ENCODE measurements at regions not wholly inside any gene's neighbourhood (a gene's known extent, or its start where the extent isn't known, plus 50 kb on each side); places are given as distances from the start of the nearest gene placed in this dataset.
"Not testable (repeated sequence)": the region's sequence is repeated elsewhere in the genome, so short reads cannot be mapped to it uniquely, and the experiment has no call there.

DNA sequence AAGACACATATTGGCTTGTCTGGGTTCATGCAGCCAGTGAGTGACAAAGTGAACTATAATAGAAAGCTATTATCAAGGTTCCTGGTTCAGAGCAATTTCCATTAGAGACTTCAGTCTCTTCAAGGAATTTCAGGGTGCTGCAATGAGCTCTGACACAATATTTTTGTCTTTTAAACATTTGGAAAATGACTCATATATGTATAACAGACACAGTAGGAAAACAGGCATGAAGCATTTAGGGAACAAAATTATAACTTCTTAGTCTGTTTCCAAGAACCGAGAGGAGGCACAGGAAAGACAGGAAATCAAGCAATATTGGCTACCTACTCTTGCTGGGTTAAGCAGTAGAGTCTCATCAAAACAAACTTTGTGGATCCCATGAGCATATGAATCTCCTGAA lies 170.4 kb downstream of the PTPRC start:
- no peak for DNase-seq (ENCODE audit: low read depth in 1 of 2, low spot score in 1 of 2)

DNA sequence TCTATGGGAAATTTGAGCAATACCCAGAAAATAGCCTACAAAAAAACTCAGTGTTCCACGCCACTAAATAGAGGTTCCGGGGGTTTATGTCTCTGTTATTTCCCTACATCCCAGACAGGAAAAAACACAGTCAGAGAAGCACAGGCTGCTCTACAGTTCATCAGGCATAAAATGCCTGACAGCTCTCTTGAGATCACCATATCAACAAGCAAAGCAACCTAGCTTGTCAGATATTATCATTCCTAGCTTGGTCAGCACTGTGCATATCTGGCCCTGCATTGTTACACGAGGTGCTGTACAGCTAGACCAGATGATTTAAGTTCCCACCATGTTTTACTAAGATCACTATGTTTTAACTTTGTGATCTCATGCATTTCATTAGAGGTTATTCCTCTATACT lies 172.6 kb downstream of the PTPRC start:
- DNase-seq (ENCODE audit: low read depth in 1 of 2, low spot score in 1 of 2) = no peak

DNA sequence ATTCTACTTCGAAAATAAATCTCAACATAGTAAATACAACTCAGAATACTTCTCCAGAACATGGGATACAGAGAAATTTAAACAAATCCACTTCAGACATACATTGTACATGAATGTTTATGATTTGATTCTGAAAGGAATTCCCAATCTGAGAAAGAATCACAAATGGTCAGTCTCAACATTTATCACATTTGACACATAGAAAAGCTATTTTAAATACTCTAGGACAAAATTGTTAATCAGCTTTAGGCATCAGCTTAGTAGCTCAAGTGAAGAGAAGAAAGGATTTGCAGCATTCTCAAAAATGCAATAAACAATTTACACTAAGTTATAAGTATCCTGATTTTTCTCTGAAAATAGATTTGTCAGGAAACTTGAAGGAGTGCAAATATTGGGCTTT lies 184.8 kb downstream of the PTPRC start:
- DNase-seq (ENCODE audit: low read depth in 1 of 2, low spot score in 1 of 2) = no peak

DNA sequence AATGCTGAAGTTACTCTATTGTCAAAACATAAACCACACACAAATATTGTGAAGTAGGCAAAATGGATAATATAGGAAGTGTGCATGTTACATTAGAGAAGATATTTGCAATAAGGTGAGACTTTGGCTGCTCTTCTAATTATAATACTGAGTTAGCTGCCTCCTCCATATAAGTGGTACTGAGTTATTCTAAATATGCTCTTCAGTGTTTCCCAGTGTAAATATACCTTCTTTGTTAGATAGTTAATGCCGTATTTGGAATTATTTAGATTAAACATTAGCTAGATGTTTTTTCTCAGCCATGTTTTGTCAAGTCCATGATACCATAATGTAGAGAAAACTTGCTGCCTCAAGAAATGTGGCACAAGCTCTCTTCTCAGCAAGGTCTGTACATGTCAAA lies 186.4 kb downstream of the PTPRC start:
- no peak for DNase-seq (ENCODE audit: low read depth in 1 of 2, low spot score in 1 of 2)

DNA sequence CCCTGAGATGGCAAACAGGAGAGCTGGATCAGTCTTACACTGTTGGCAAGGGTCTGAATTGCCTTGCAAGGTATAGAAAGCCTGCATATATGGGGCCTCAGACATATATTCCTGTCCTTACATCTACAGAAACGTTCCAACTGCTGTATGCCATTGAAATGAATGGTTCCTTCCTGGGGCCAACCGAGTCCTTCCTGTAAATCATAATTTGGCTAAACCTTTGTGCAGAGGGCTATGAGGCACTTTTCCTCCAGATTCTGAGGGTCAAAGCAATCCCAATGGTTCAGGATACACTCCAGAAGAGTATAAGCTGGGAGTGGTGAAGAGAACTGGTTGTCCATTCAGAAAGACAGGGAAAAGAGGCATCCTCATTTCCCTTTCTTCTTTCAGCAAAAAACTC lies 190.5 kb downstream of the PTPRC start:
- DNase-seq (ENCODE audit: low read depth in 1 of 2, low spot score in 1 of 2) = no peak

DNA sequence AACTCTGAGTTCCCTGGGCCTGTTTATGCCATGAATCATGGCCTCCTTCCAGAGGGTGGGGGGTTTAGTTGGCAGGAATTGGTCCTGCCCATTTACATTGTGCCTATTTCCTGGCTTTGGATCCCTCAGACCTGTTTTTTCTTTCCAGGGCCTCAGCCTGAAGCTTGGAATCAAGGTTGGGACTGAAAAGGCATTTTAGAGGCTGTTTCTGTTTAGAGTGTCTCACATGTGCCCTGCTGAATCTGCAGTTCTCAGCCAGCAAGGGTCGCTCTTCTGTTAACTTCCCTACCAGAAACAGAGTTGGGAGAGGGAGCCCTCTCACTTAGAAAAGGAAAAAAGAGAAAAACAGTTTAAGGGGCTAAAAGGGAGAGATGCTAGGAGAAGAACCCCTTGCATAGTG lies 191.1 kb downstream of the PTPRC start:
- no peak for DNase-seq (ENCODE audit: low read depth in 1 of 2, low spot score in 1 of 2)

DNA sequence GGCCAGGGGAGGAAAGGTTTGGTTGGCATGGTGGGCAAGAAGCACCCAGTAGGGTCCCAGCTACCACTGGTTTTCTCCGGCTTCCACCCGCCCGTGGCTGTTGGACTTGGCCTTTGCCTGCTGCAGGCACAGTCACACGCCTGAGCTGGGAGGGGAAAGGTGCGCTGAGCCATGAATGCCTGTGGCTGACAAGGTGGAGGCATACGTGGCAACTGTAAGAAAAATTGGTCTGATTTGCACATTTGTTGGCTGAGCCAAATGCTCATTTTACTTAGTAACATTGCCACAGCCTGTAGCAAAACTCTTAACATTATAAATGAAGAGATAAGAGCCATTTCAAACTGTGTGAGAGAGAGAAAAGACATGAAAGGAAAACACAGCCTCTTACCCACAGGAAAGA lies 191.6 kb downstream of the PTPRC start:
- DNase-seq (ENCODE audit: low read depth in 1 of 2, low spot score in 1 of 2) = no peak

DNA sequence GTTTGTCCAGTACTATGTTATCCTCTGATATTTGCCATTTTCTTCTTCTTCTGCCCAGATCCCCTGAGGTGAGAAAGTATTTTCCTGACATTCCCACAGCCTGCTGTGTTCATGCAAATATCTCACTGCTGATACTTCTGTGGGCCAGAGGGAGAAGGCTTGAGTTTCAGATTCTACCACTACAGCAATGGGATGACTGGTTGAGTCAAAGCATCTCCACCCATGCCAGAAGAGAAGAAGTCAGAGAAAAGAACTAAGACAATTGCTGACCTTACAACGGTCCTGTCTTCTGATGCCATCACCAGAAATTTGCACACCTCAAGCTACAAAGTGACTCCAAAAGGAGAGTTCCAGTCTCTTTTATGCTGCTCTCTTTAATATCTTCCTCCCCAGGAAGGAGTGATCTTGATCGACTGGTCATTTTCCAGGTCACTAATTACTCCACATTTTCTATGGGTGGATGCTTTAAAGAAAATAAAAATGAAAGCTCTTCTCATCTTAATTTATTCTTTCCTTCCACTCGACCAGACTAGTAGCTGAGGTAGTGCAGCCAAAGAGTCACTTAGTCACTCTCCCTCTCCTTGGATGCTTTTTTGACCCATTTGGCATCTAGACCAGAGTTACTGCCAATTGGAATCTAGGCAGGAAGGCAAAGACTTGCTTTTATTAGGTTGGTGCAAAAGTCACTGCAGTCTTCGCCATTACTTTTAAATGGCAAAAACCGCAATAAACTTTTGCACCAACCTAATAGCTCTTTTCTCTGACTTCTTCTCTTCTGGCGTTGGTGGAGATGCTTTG lies 195.1 kb downstream of the PTPRC start:
- no peak for DNase-seq (ENCODE audit: low read depth in 1 of 2, low spot score in 1 of 2)

DNA sequence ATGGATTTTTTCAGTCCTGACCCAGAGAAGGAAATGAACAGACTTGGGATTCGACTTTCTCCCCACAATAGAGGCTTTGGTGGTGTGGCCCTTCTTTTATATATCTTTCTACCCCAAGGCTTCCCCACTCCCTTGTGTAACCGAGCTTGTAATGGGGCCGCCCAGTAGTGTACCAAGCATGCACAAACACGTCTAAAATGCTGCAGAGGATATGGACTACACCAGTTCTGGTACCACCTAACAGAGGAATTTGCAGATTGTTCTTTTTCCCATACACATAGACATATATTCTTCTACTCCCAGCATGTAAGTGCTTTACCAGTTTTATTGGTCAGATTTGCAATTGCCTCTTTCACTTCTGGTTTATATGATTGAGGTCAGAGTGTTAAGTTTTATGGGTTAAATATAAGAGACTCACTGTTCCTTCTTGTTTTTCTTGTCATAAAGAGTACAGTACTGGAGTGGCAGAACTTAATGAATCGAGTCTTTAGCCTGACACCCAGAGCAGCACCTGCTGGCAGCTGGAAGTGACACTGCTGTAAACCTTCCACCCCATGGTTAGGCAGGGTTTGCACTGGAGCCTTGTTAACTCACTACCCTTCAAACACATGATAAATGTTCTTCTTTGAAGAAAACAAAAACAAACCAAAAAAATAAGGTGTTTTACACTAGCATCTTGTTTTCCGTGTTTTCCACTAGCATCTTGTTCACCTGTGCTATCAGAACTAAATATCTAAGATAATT lies 198.6 kb downstream of the PTPRC start:
- DNase-seq (ENCODE audit: low read depth in 1 of 2, low spot score in 1 of 2) = no peak

DNA sequence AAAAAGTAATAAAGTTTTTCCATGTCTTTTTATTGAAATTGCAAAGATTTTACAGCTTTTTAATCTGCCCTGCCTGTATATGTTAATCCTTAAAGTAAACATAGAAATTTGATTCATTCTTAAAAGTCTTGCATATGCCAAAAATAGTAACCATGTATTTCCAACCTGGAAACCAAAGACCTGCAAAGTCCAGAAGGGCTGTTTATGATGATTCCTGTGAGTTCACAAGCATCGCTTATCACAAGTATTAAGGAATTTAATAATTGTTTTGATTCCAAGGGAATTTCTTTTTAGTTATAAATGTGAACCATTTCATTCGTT lies 199.1 kb downstream of the PTPRC start:
- DNase-seq (ENCODE audit: low read depth in 1 of 2, low spot score in 1 of 2) = no peak

DNA sequence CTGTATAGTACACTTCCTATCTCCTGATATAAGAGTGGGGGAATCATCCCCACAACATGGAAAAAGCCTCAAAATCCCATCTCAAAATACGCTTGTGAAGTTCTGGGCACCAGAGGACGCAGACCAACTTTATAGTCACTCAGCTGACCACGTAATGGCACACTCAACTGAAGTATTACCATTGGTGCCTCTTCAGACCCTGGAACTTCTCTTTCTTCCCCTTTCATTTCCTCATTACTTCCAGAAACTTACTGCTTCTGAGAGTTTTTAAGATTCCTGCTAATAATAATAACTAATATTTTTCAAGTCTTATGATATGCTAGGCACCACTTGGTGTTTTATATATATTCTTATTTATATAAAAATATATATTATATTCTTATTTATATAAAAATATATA lies 202.6 kb downstream of the PTPRC start:
- DNase-seq (ENCODE audit: low read depth in 1 of 2, low spot score in 1 of 2) = no peak

DNA sequence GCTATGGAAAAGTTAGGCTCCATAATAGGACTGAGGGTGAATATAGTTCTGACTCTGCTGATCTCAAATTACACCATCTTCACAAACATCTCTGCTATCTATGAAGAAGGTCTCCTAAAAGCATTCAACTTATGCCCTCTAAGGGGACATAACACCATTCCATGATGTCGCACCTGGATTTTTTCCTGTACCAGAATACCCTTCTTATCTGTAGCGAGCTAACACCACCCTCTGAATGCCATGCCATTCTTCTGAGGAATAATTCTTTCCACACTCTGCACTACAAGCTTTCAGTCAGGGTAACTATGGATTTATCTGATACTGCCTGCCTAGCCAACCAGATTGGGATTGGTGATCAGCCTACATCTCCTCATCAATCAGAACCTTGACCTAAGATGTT lies 203.8 kb downstream of the PTPRC start:
- DNase-seq (ENCODE audit: low read depth in 1 of 2, low spot score in 1 of 2) = no peak

DNA sequence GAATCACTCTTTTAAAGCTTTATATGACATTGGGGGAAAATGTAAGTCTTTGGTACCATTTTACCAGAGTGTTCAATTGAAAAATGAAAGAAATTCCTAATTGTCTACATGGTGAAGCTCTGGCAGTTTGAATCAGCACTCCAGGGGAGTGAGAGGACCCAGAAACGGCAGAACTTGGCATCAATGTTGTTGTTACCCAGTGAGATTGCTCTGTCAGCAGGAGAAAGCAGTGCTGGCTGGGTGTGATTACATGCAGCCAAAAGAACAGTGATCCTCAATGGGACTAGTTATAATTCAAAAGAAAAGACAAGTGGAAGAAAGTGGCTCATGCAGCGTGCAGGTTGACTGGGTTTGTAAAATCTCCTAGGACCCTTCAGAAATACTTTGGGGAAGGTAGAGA lies 206.4 kb downstream of the PTPRC start:
- DNase-seq (ENCODE audit: low read depth in 1 of 2, low spot score in 1 of 2) = no peak

DNA sequence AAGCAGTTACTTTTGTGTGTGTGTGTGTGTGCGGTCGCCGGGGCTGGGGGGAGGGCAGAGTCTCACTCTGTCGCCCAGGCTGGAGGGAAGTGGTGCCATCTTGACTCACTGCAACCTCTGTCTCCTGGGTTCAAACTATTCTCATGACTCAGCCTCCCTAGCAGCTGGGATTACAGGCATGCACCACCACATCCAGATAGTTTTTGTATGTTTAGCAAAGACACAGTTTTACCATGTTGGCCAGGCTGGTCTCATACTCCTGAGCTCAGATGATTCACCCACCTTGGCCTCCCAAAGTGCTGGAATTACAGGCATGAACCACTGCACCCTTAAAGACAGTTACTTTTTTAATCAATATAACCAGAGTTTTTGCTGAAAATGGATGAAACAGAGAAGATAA lies 207.0 kb downstream of the PTPRC start:
- DNase-seq (ENCODE audit: low read depth in 1 of 2, low spot score in 1 of 2) = no peak

DNA sequence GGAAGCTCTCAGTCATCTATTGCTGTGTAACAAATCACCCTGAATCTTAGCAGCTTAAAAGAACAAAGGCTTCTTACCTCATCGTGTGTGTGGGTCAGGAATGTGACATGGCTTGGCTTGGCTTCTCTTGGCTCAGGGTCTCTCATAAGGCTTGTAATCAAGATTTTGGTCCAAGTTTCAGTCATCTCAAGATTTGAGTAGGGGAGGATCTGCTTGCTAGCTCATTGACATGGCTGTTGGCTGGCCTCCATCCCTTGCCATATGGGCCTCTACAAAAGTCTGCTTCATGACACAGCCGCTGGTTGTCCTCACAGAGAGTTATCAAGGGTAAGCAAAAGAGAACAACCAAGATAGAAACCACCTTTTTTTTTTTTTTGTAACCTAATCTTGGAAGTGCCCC lies 207.7 kb downstream of the PTPRC start:
- DNase-seq (ENCODE audit: low read depth in 1 of 2, low spot score in 1 of 2) = no peak

DNA sequence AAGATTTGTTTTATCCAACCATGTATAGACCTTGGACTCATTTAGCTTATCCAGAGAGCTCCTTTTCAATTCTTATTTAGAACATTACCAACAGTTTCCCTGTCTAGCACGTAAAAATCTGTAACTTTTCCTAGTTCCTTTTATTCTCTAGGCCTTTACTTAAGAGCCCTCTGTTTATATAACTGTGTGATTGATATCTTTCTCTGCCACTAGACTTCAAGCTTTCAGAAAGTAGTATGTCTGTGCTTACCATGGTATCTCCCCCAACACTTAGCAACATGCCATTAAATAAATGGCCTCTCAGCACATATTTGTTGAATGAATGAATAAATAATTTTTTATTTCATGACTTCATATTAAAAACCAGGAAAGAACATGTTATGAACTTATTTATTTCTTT lies 209.4 kb downstream of the PTPRC start:
- no peak for DNase-seq (ENCODE audit: low read depth in 1 of 2, low spot score in 1 of 2)

DNA sequence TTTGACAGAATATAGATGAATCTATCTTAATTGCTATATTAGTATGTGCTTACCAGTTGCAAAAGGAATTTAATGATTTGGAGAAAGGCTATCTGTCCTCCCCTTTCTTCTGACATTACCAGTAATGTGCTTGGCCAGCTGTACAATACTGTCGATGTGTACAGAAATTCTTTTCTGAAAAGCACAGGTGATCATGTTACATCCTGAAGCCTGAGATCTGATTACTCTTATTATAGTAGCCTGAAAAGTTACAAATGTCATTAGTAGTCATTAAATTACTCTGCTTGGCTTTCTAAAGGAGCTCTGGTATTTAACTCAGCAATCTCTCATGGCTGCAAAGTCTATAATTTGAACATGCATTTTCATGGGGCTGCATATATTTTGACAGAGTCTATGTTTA lies 209.8 kb downstream of the PTPRC start:
- no peak for DNase-seq (ENCODE audit: low read depth in 1 of 2, low spot score in 1 of 2)

DNA sequence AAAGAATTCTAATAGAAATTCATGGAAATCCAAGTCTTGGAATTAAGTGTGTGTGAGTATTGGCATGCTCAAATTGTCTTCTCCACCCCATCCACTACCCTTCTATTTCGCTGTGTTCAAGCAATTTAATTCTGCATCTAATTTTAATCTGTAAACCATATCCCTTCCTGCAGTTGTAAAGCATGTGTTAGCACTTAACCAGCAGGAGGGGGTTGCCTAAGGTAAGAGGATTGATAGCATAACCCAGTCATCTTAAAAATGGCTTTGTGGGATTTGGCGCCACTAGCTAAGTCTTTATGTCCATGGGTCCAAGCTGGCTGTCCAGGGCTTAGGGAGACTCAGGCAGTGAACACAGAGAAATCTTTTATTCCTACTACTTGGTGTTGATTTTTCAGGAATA lies 210.3 kb downstream of the PTPRC start:
- no peak for DNase-seq (ENCODE audit: low read depth in 1 of 2, low spot score in 1 of 2)

DNA sequence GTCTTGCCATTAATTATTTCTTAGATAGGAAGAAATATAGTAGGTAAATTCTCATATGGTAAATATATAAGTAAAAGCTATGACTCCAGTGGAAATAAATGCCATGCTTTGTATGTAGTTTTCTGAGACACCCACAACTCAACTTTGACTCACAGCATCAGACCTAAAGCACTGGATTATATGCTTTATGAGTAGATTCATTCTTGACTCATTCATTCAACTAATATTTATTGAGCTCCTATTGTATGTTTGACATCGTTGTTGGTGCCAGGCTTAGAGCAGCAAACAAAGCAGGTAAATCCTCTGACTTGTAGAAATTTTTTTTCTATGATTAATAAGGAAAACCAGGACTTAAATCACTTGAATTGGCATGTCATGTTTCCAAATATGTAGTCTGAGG lies 211.4 kb downstream of the PTPRC start:
- no peak for DNase-seq (ENCODE audit: low read depth in 1 of 2, low spot score in 1 of 2)

DNA sequence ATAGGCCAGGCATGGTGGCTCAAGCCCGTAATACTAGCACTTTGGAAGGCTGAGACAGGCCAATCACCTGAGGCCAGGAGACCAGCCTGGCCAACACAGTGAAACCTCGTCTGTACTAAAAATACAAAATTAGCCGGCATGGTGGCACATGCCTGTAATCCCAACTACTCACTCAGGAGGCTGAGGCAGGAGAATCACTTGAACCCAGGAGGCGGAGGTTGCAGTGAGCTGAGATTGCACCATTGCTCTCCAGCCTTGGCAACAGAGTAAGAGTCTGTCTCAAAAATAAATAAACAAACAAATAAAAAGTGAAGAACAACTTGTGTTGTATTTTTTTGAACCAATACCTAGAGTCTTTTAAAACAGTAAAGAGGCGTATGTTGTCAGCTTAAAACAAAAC lies 212.1 kb downstream of the PTPRC start:
- DNase-seq (ENCODE audit: low read depth in 1 of 2, low spot score in 1 of 2) = not testable (repeated sequence)

DNA sequence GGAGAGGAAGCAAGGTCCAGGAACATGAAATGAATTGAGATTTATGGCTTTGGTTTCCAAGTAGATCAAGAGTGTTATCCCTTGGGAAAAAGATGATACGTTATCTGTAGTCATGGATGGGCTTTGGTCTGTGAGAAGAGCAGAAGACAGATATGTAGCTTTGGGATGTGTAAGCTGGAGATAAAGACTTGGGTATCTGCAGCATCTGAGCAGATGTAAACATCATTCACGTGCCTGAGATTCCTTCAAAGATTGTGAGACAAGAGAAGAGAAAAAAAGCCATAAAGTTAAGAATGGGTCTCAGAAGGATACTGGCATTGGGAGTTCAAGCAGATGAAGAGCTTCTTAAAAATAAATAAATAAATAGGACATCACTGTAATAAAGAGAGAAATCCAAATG lies 217.8 kb downstream of the PTPRC start:
- DNase-seq (ENCODE audit: low read depth in 1 of 2, low spot score in 1 of 2) = no peak

DNA sequence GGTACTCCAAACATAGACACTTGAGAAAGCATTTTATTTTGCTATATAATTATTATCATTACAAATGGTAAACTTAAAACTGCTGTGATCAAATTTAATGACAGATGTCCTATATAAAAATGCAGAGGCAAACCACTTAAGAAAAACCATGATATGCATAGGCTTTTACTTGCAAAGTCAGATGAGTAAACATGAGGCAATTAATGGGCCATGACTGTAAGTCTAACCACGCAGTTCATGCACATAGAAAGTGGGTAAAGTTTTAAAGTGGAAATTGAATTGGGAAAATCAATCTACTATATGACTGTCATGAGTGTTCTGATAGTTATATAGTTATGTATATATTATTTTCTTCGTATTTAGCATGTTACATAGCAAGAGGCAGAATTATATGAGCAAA lies 219.2 kb downstream of the PTPRC start:
- DNase-seq (ENCODE audit: low read depth in 1 of 2, low spot score in 1 of 2) = no peak

DNA sequence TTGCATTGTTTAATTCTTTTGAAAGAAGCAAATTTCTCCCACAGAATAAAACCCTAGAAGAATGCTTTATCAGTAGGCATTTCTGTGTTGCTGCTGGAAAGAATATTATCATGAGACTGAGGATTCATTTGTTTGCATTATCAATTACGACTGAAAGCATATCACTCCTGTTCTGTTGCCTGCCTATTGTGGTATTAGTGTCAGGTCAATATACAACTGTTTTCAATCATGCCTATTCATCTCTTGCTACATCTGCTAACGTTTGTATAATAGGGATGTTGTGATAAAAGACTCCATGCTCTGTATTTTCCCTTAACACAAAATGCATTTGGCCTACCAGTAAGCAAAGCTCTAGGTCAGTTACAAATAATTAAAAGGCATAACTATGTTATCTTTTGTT lies 221.5 kb downstream of the PTPRC start:
- no peak for DNase-seq (ENCODE audit: low read depth in 1 of 2, low spot score in 1 of 2)
